Suprapubic skin (tissue), 3 donors: ENCODE measurements at regions not wholly inside any gene's neighbourhood (a gene's known extent, or its start where the extent isn't known, plus 50 kb on each side); places are given as distances from the start of the nearest gene placed in this dataset.

ENCODE experiments used
- EP300 ChIP-seq: sonication (generic); formaldehyde crosslinking; IDR thresholded peaks from one replicate; pipeline ENCODE4 v1.6.1; 2017; ENCODE audit warnings: antibody characterized with exemption
- POLR2A ChIP-seq, 2 donors: fragments of 450-650 bp; IDR thresholded peaks; one replicate each; pipeline ENCODE4 v1.6.1; 2017; ENCODE audit warnings: antibody characterized with exemption in 2 of 2, mild to moderate bottlenecking in 2 of 2, moderate library complexity in 2 of 2
- TF ChIP-seq, protein P1 (sequence below), 2 donors: fragments of 200-600 bp in 1 of 2; fragments of 450-650 bp in 1 of 2; sonication (generic) in 1 of 2; IDR thresholded peaks; one replicate each; pipeline ENCODE4 v1.5.1; 2016 to 2019; ENCODE audit warnings: antibody characterized with exemption in 2 of 2, mild to moderate bottlenecking in 1 of 2, moderate library complexity in 1 of 2

DNA sequence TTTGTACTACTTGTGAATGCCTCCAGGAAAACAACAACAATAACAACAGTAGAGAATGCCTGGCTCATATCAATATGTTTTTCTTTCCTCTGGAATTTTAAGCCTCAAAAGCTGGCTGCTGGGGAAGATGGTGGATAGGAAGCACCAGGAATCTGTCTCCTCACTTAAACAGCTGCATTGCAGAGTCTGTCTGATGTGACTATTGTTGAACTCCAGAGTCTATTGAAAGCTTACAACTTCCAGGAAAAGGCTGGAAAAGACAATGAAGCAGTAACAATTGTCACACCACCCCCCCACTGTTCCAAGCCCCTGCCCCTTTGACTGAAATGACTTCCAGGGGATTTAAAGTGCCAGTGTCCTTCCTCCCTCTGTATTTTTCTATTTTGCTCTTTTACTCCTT is 309.7 kb downstream of the BMP4 start:
- TF ChIP-seq, protein P1, sequence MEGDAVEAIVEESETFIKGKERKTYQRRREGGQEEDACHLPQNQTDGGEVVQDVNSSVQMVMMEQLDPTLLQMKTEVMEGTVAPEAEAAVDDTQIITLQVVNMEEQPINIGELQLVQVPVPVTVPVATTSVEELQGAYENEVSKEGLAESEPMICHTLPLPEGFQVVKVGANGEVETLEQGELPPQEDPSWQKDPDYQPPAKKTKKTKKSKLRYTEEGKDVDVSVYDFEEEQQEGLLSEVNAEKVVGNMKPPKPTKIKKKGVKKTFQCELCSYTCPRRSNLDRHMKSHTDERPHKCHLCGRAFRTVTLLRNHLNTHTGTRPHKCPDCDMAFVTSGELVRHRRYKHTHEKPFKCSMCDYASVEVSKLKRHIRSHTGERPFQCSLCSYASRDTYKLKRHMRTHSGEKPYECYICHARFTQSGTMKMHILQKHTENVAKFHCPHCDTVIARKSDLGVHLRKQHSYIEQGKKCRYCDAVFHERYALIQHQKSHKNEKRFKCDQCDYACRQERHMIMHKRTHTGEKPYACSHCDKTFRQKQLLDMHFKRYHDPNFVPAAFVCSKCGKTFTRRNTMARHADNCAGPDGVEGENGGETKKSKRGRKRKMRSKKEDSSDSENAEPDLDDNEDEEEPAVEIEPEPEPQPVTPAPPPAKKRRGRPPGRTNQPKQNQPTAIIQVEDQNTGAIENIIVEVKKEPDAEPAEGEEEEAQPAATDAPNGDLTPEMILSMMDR (IDR thresholded peaks at IDR 0.05) = no peak
- TF ChIP-seq EP300 = no peak
- no peak for TF ChIP-seq POLR2A (IDR thresholded peaks at IDR 0.05)
